Head of caudate nucleus (tissue), 42 donors: ENCODE measurements at regions not wholly inside any gene's neighbourhood (a gene's known extent, or its start where the extent isn't known, plus 50 kb on each side); places are given as distances from the start of the nearest gene placed in this dataset.

Experiments
- DNase-seq, 42 donors: peaks; one replicate each; pipeline versions ENCODE4 v3.0.0 to v3.0.0-alpha.2; 2020 to 2021; ENCODE audit warnings: mixed read lengths in 7 of 42
- intact Hi-C: fragments of 100-400 bp; cut with DNase I; formaldehyde crosslinking; loops from one replicate; pipeline ENCODE4 v1.15.0; 2022

DNA sequence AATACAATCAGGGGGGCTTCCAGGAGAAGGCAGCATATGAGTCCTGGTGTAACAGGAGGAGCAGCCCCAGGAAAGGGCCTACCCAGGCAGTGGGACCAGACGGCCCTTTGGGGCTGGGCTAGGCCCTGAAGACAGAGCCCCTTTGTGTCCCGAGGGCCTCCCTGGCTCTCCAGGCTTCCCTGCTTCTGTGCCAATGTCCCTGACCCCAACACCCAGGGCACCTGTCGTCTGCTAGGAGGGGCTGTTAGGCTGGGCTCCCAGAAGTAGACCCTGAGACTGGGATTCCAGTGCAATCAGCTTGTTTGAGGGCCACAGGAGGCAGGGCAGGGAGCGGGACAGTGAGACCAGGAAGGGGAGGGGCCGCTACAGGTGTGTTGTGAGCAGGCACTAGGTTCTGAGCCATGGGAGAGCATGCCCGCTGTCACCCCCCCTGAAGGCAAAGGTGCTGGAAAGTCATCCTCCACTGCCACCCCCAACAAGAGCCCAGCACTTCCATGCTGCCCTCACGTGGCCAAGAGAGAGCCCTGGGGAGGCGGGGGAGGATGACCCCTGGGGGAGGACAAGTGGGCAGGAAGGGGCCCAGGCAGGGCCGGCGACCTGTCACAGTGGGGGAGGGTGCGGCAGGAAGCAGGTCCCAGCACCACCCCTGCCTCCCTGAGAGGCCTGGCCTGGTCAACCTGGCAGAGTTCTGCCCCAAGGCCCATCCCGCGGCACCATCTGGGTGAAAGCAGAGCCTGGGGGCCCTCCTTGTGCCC, 64.8 kb downstream of the ADRA2C start:
- DNase-seq = no peak
- intact Hi-C loops = no loop called here

DNA sequence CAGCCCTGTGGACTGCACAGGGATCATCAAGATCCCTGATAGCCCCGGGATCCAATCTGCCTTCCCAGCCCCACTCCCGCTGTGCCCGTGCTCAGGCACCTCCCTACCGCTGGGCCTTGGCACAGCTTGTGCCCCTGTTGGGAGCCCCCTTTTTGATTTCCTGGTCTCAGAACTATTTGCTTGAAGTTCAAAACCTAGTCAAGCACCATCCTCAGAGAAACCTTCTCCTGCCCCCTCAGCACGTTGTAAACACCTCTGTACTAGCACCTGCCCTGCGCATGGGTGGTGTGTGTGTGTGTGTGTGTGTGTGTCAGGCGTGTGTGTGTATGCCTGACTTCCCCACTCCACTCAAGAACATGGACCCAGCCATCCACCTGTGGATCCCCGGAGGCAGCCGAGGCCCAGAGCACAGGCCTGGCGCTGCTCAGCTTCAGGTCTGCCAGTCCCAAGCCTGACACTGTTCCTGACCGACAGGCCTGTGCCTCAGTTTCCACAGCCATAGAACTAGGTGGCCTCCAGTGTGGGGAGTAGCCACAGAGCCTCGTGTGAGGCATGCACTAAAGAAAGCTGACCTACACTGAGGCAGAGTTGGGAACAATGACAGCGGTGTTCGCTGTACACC, 65.5 kb downstream of the ADRA2C start:
- DNase-seq = no peak
- intact Hi-C loops = no loop called here

DNA sequence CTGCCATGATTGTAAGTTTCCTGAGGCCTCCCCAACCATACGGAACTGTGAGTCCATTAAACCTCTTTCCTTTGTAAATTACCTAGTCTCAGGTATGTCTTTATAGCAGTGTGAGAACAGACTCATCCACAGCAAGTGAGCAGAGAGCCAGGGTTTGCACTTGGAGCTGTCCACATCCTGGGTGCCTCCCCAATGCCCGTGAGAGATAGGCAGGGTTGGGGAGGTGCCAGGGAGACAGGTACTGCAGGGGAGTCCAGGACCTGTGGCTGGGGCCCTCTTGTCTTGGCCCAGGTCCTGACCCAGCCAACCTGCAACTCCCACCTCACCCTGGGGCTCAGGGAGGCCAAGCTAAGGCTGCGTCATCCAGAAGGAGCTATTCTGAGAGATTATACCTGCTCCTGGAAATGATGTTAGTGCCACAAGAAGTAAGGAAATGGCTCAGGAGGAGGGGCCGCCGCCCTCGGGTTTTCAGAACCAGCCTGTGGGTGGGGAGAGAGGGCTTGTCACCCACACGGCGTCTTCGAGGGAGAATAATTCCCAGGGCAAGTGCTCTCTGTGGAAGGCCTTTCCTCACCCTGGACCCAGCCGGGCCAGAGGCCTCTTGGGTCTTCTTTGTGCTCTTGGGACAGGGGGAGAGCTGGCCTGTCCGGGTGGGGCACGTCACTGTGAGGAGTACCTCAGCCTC, 66.5 kb downstream of the ADRA2C start:
- DNase-seq = peak; percentile 36 to 92 (median 76)
- intact Hi-C loops = no loop called here

DNA sequence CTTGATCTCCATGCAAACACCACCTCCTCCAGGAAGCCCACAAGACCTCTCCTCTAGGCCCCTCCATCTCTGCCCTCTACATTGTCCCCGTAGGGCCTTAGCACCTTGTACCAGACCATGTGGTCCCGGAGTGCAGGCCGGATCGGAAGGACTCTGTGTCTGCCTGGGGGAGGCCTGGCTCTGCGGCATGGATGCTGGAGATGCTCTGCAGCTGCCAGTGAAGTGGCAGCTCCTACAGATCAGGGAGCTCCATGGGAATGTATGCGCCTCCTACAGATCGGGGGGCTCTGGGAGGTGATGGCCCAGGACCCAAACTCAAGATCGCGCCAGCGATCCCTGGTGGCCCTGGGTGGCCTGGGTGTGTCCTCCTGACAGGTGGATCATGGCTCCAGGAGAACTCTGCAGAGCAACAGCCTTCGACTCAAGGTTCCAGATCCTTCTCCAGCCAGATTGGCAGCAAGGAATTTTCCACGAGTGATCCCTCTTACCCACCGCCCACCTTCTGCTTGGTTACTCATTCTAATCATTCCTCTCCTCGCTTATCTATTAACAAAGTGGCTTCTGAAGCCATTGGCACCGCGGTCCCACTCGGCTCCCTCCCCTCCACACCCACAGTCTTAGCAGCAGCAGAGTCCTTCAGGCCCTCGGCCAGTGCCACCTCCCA, 67.3 kb downstream of the ADRA2C start:
- intact Hi-C loops = no loop called here
- DNase-seq = peak in 3 of 42 donors; percentile 35 to 52 (median 35)

DNA sequence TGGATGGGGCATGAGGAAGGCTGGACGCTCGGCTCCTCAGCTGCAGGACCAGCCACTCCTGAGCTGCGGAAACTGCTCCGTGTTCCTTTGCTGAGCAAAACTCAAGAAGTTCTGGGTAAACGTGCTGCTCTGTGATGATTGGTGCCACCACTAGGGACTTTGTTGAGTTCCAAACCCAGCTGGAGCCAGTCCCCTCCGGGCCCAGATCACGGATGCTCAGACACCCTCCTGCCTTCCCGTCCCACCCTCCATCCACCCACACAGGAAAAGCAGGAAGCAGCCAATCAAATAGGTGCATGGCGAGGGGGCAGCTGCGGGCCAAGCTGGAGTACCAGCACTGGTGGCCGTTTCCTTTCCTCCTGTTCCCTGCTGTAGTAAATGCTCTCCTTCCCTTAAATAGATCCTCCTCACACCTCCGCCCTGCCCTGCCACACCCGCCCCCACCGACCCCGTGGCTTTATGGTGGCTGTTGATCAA, 68.0 kb downstream of the ADRA2C start:
- intact Hi-C loops = no loop called here
- peak in 17 of 42 donors; percentile 22 to 71 (median 45) for DNase-seq

DNA sequence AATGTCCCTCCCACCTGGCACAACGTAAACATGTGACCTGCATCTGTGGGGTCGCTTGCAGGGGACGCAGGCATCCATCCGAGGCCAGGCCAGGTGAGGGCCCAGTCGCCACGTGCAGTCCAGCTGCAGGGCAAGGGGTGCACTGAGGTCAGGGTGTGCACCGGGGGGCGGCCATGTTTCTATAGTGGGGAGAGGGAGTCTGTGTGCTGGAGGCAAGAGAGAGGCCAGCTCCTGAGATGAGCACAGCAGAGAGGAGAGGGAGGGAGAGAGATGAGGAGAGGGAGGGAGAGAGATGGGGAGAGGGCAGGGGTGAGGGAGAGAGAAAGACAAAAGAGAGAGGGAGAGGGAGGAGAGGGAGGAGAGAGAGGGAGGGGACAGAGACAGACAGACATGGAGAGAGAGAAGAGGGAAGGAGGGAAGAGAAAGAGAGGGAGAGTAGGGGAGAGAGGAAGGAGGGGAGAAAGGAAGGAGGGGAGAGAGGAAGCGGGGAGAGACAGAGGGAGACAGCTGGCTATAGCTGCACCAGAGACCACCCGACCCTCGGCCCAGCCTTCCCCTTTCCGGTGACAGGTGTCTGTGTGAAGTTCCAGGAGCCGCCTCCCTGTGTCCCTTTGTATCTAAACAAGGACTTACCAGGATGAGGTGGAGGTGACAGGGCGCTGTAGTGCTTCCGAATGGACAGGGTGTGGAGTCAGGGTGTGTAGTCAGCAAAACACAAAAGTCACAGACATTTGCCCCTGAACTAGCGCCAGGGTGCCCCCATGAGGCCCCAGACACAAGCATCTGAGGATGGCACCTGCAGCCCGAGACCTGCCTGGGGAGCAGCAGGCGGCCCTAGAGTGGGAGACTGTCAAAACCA, 68.7 kb downstream of the ADRA2C start:
- DNase-seq = peak in 20 of 42 donors; percentile 14 to 68 (median 46)
- intact Hi-C loops = no loop called here

DNA sequence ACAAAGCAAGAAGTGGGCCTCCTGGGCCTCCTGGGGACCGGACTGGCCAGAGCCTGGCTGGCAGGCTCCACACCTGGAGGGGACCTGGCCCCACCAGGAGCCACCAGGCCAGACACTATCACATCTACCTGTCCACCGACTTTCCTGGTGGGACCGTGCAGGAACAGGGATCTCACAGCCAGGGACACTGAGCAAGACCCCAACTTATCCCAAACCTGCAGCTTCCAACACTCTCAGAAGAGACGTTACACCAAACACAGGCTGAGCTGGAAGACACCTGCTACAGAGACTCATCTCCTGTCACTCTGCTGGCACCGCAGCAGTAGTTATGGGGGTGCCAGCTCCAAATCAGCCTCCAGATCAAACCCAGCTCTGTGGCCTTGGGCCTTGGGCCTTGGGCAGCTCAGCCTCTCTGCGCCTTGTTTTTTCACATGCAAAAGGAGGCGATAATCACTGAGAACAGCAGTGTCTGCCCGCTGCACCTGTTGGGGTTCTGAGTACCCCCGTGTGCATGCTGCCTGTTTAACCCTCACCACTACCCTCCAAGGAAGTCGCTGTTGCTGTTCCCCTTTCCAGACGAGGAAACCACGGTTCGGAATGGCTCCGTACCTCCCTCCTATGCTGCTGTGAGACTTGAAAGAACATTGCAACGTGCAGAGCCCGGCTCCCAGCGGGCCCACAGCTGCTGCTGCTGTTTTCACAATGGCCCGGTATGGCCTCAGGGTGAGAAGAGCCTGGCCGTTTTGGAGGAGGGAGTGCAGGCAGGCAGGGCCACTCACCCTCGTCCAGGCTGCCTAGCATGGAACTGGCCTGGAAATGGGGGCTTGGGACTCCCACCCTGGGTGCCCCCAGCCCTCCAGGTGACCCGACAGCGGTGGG, 69.6 kb downstream of the ADRA2C start:
- intact Hi-C loops = no loop called here
- DNase-seq = peak in 13 of 42 donors; percentile 17 to 67 (median 43)

DNA sequence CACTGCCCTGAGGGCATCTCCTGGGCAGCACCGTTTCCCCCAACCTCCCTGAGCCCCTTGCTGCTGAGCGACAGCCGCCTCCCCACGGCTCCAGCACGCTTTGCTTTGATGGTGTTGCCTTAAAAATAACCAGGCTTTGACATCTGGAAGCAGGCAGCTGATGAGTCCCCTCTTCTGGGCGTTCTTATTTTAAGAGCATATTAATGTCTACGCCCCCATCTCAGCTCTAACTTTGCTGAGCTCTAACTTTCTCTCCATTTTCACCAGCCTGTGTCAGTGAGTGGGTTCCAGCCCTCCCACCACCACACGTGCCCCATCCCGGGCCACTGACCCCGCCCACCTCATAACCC, 70.2 kb downstream of the ADRA2C start:
- peak in 25 of 42 donors; percentile 21 to 81 (median 51) for DNase-seq
- intact Hi-C loops = no loop called here

DNA sequence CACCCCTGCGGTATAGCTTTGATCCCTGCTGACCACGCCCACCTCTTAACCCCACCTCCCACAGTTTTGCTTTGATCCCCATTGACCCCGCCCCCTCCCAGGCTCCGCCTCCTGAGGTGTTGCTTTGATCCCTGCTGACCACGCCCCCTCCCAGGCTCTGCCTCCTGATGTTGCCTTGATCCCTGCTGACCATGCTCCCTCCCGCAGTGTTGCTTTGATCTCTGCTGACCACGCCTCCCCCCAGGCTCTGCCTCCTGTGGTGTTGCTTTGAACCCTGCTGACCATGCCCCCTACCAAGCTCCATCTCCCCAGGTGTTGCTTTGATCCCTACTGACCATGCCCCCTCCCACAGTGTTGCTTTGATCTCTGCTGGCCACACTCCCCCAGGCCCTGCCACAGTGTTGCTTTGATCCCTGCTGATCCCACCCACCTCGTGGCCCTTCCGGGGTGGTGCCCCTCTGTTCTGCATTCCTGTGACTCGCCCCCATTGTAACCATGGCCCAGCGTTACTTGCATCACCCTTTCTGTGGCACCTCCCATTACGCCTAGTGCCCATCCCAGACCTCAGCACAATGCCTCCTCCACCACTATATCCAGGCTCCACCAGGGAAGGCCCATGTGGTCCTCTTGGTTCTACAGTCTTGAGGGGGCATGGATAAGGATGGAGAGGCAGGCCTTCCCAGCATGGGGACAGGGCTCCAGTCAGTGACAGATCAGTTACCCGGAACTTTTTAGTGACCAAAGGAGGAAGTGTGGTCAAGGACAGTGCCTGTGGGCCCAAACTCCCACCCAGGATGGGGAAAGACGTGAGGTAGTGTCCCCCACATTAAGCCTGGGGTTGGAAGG, 70.8 kb downstream of the ADRA2C start:
- peak in 1 of 42 donors; percentile 11 for DNase-seq
- intact Hi-C loops = no loop called here

DNA sequence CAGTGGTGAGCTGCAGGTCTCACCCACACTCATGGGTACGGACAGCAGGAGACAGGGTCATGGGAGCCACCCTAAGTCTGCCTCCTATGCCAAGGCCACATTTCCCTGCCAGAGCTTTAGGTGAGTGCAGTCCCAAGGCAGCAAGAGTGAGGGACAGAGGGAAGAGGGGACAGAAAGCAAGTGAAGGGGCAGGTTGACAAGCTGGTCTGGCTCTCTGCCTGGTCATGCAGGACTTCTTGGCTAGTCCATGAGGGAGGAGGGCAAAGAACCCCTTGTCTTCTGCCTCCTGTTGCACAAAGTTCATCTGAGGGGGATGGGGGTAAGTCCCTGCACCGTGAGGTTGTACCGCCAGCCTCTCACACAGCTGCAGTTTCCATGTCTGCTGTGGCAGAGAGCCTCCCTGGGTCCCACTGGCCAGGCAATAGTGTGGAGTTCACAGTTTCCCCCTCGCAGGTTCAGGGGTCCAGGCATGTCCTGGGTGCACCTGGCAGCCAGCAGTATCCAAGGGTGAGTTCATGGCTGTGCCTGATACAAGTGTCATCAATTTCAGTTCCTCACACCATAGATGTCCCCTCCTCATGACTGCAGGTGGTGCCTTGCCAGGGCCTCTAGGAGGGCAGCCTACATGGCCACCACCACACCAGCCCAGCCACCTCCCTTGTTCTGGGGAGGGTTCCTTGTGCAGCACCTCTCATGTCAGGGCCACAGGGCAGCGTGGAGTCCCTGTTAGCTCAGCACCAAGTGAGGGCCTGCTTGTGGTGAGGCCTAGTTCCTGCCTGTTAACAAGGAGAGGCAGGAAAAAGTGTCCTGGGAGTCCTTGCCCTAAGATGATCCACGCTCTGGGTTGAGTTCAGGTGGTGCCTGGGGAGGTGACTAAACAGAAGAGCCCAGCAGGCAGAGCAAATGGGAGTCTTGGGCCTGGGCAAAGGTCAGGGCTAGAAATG, 72.5 kb downstream of the ADRA2C start:
- intact Hi-C loops = no loop called here
- no peak for DNase-seq

DNA sequence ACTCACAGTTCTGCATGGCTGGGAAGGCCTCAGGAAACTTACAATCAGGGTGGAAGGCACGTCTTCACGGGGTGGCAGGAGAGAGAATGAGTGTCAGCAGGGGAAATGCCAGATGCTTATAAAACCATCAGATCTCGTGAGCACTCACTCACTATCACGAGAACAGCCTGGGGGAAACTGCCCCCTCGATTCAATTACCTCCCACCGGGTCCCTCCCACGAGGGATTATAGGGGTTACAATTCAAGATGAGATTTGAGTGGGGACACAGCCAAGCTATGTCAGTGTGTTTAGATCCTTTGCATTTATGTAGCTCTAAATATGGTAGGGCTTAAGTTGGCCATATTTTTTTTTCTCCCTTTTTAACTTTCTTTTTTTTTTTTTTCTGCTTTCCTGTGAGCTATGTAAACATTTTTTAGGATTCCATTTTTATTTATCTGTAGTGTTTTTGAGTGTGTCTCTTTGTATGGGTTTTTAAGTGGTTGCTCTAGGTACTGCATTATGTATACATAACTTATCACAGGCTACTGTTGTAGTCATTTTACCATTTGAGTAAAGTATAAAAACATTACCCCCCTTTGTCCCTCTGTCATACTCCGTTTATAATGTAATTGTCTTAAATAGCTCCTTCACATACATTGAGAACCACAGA, 79.0 kb downstream of the ADRA2C start:
- intact Hi-C loops = no loop called here
- DNase-seq = no peak

DNA sequence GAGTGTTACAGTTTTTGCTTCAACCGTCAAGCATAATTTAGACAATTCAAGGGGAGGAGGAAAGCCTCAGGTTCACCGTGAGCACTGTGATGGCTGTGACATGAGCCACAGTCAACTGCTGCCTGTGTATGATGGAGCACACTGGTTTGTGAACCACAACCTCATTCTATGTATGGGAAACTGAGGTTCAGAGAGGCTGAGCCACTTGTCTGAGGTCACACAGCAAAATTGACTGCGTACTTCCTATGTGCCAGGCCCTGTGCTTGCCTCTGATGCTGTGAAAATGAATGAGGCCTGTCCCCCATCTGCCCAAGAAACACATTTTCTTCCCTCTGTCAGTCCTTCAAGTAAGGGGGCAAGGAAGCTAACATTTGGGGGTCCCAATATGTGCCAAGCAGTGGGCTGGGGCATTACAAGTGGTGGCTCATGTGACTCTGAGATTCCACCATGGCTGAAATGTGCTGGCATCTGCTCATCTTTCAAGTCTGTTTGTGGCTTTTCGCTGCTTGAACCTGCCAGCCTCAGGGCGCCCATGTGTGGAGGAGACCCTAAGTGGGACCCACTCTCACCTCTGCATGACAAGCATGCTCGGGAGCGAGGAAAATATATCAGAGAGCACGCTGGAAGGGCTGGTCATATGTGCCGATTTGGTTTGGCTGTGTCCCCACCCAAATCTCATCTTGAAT, 79.7 kb downstream of the ADRA2C start:
- no peak for DNase-seq
- intact Hi-C loops = no loop called here

DNA sequence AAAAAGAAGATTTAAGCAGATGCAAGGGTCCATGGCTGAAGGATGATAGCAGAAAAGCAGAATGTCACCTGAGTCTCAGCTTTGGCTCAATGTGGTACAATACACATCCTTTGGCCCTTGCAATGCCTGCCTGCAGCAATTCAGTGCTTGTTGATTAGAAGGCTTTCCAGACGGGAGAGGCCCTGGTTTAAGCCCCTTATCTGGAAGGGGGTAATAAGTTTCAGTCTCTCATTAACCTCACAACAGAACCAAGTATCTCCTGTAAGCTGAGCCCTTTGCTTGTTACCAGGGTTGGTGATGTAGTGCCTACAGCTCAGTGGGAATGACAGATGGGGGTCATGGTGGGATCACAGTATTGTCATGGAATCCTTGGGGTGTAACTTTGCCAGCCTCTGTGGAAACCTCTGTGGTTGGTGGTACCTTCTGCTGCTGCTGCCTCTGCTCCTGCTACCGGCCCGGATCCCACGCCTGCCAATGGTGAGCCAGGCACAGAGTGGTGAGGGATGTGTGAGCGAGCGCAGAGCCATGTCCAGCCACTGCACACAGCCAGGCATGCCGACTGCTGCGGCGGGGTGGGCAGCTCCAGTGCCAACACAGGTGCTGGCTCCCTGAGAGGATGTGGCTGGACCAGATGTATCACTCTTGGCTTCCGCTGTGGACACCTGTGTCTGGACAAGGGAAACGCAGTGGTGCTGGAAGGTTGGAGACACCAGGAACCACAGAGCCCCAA, 81.2 kb downstream of the ADRA2C start:
- intact Hi-C loops = no loop called here
- no peak for DNase-seq

DNA sequence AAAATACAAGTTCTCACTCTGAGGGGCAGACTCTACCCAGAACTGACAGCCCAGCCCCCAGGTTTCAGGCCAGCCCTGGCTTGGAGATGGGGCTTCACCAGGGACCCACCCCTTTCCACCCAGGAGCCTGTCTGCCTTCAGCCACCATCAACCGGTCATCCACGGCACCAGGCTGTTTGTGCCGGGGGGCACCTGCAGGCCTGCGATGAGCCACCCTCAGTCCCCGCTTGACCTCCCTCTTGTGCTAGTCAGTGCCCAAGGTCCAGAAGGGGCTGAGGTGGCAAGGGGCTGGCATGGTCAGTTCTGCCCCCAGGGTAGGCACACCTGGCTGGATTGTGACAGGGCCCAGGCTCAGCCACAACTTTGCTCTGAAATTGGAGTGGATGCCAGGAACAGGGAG, 82.1 kb downstream of the ADRA2C start:
- no peak for DNase-seq
- intact Hi-C loops = no loop called here
